Gastroesophageal sphincter (tissue), 4 donors: ENCODE measurements at regions not wholly inside any gene's neighbourhood (a gene's known extent, or its start where the extent isn't known, plus 50 kb on each side); places are given as distances from the start of the nearest gene placed in this dataset.
"Not testable (repeated sequence)": the region's sequence is repeated elsewhere in the genome, so short reads cannot be mapped to it uniquely, and the experiment has no call there.

ENCODE experiments used
- ATAC-seq: fragments of 150-250 bp; one replicate; pipeline ENCODE4 v1.9.1; 2016; ENCODE audit warnings: mild to moderate bottlenecking, moderate library complexity
- H3K27ac ChIP-seq, 4 donors: fragments of 200-600 bp; sonication (generic) in 3 of 4; 1 replicate in 3 of 4; 2 replicates in 1 of 4; pipeline ENCODE4 v1.5.1; 2016 to 2019
- H3K27me3 ChIP-seq: fragments of 200-600 bp; sonication (generic); one replicate; pipeline ENCODE4 v1.5.1; 2019
- H3K36me3 ChIP-seq, 2 donors: fragments of 200-600 bp; sonication (generic); one replicate each; pipeline ENCODE4 v1.5.1; 2019; ENCODE audit warnings: control low read depth in 1 of 2
- H3K4me1 ChIP-seq, 3 donors: fragments of 200-600 bp; sonication (generic); 1 replicate in 2 of 3; 2 replicates in 1 of 3; pipeline ENCODE4 v1.5.1; 2016 to 2019; ENCODE audit warnings: control low read depth in 2 of 3
- H3K4me3 ChIP-seq, 2 donors: fragments of 200-600 bp; sonication (generic); one replicate each; pipeline ENCODE4 v1.5.1; 2019; ENCODE audit warnings: mild to moderate bottlenecking in 1 of 2, moderate library complexity in 1 of 2
- H3K9me3 ChIP-seq, 3 donors: fragments of 200-600 bp; sonication (generic); one replicate each; pipeline ENCODE4 v1.5.1; 2017 to 2019; ENCODE audit warnings: control low read depth in 2 of 3
- EP300 ChIP-seq: sonication (generic); formaldehyde crosslinking; IDR thresholded peaks from one replicate; pipeline ENCODE4 v1.6.1; 2017; ENCODE audit warnings: antibody characterized with exemption, mild to moderate bottlenecking
- POLR2A ChIP-seq, 2 donors: fragments of 450-650 bp; IDR thresholded peaks; one replicate each; pipeline ENCODE4 v1.6.1; 2017; ENCODE audit warnings: antibody characterized with exemption in 2 of 2, mild to moderate bottlenecking in 2 of 2, moderate library complexity in 1 of 2
- POLR2AphosphoS5 ChIP-seq: sonication (generic); formaldehyde crosslinking; IDR thresholded peaks from one replicate; pipeline ENCODE4 v1.6.1; 2017; ENCODE audit warnings: antibody characterized with exemption
- WGBS, 2 donors: methylation state at CpG; one replicate each; pipeline ENCODE4 v1.1.5; 2018; ENCODE audit warnings: low coverage in 1 of 2; 5-methylcytosine and 5-hydroxymethylcytosine counted together
- TF ChIP-seq, protein P1 (sequence below), 4 experiments: fragments of 200-600 bp in 2 of 4; fragments of 450-650 bp in 2 of 4; sonication (generic) in 1 of 4; IDR thresholded peaks; one replicate each; pipeline ENCODE4 v1.5.1; 2017 to 2019; ENCODE audit warnings: antibody characterized with exemption in 4 of 4, mild to moderate bottlenecking in 2 of 4, moderate library complexity in 2 of 4

DNA sequence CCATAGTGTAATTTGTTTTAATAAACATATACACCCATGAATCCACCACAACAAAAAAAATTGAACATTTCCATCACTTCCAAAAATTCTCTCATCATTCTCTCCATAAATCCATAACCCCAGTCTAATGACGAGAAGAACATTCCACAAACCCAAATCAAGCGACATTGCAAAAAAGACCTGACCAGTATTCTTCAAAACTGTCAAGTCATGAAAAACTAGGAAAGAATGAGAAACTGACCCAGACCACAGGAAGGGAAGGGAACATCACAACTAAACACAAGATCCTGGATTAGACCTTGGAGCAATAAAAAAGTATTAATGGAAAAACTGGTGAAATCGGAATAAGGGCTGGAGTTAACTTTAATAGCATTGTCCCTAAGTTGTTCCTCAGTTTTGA lies 141.3 kb upstream of the SLC35G4 start:
- no peak overlapping the region for H3K27ac ChIP-seq
- no peaks in the 10 kb centered on the region for H3K9me3 ChIP-seq
- TF ChIP-seq POLR2A (IDR thresholded peaks at IDR 0.05) (no peak), EP300 (no peak)
- TF ChIP-seq, protein P1, sequence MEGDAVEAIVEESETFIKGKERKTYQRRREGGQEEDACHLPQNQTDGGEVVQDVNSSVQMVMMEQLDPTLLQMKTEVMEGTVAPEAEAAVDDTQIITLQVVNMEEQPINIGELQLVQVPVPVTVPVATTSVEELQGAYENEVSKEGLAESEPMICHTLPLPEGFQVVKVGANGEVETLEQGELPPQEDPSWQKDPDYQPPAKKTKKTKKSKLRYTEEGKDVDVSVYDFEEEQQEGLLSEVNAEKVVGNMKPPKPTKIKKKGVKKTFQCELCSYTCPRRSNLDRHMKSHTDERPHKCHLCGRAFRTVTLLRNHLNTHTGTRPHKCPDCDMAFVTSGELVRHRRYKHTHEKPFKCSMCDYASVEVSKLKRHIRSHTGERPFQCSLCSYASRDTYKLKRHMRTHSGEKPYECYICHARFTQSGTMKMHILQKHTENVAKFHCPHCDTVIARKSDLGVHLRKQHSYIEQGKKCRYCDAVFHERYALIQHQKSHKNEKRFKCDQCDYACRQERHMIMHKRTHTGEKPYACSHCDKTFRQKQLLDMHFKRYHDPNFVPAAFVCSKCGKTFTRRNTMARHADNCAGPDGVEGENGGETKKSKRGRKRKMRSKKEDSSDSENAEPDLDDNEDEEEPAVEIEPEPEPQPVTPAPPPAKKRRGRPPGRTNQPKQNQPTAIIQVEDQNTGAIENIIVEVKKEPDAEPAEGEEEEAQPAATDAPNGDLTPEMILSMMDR (IDR thresholded peaks at IDR 0.05) = no peak
- no peak for ATAC-seq
- no peaks in the 10 kb centered on the region for H3K36me3 ChIP-seq
- no peak overlapping the region for H3K4me3 ChIP-seq
- H3K27me3 ChIP-seq = no peaks in the 10 kb centered on the region
- no peaks in the 10 kb centered on the region for H3K4me1 ChIP-seq
- WGBS, 2 donors = 84 to 90% methylated on average over 3 of the region's 3 CpGs

DNA sequence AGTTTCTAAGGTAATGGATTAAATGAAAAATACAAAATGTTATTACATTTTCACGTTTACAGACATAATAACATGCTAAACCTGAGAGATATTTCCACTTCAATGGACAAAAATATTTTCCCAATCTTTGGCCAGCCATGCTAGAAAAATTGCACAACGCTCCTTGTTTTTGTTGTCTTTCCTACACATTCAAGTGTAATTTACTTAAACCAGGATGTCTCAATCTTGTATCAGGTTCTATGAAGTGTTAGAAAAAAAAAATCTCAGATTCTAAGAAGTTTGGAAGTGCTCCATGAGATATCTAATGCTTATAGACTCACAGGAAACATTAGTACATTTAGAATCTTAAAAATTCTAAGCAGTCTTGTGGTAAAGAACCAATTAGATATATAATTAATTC lies 141.8 kb upstream of the SLC35G4 start:
- H3K4me1 ChIP-seq = no peaks in the 10 kb centered on the region
- no peak for TF ChIP-seq POLR2A (IDR thresholded peaks at IDR 0.05)
- TF ChIP-seq POLR2AphosphoS5 = no peak
- TF ChIP-seq, protein P1 (IDR thresholded peaks at IDR 0.05) = no peak
- TF ChIP-seq EP300 = no peak
- no peak overlapping the region for H3K4me3 ChIP-seq
- H3K9me3 ChIP-seq = no peaks in the 10 kb centered on the region
- WGBS, 2 donors = 64 to 100% methylated on average over 1 to 2 of the region's 2 CpGs
- no peaks in the 10 kb centered on the region for H3K27me3 ChIP-seq
- no peak for ATAC-seq
- no peaks in the 10 kb centered on the region for H3K36me3 ChIP-seq
- H3K27ac ChIP-seq = no peak overlapping the region

DNA sequence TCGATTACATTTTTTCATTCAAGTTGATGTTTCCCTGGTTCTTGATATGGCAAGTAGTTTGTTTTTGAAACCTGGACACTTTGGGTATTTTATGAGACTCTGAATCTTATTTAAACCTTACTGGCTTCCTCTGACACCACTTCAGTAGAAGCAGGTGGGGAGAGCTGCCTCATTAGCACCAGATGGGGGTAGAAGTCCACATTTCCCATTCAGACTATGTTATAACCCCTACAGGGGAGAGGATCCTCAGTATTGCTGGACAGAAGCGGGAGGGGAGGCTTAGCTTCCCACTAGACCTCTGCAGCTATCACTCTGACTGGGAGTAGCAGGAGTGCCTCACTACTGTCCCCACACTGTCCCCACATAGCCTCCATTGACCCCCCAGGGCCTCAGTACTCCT lies 145.3 kb upstream of the SLC35G4 start:
- Histone ChIP-seq H3K4me3 (no peak overlapping the region), H3K4me1 (no peaks in the 10 kb centered on the region), H3K27me3 (no peaks in the 10 kb centered on the region), H3K9me3 (no peaks in the 10 kb centered on the region), H3K36me3 (no peaks in the 10 kb centered on the region), H3K27ac (no peak overlapping the region)
- 95 to 100% methylated on average over 1 to 2 of the region's 2 CpGs for WGBS, 2 donors
- no peak for ATAC-seq
- TF ChIP-seq, protein P1 (IDR thresholded peaks at IDR 0.05) = no peak
- TF ChIP-seq POLR2AphosphoS5 (no peak), EP300 (no peak), POLR2A (IDR thresholded peaks at IDR 0.05) (no peak)

DNA sequence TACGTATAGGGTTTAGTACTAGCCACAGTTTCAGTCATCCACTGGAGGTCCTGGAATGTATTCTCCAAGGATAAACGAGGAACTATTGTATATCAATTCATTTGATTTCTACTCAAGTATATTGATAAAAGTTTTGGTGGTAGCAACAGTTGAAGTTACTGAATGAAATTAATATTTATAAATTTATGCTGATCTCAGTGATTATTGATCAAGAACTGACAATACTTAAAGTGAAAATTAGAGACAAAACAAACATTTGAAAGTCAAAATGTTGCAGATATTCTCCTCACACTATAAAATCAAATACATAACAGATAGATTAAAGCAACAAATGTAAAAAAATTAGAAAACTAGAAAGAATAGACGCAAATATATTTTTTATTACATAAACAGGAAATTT lies 150.9 kb upstream of the SLC35G4 start:
- Histone ChIP-seq H3K4me1 (no peaks in the 10 kb centered on the region), H3K36me3 (no peaks in the 10 kb centered on the region), H3K27ac (no peak overlapping the region), H3K27me3 (no peaks in the 10 kb centered on the region), H3K4me3 (no peak overlapping the region), H3K9me3 (no peaks in the 10 kb centered on the region)
- 22 to 85% methylated on average over 2 to 3 of the region's 3 CpGs for WGBS, 2 donors
- no peak for ATAC-seq
- TF ChIP-seq, protein P1 (IDR thresholded peaks at IDR 0.05) = no peak
- TF ChIP-seq POLR2A (IDR thresholded peaks at IDR 0.05) (no peak), POLR2AphosphoS5 (no peak)

DNA sequence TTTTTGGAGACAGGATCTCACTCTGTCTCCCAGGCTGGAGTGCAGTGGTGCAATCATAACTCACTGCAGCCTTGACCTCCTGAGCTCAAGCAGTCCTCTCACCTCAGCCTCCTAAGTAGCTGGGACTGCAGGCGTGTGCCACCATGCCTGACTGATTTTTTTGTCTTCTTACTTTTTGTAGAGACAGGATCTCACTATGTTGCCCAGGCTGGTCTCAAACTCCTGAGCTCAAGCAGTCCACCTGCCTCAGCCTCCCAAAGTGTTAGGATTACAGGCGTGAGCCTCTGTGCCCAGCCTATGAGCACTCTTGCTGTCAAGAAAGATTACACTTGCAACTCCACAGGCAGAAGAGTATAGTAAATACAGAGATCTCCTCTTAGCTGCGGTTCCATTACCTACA lies 151.5 kb upstream of the SLC35G4 start:
- H3K9me3 ChIP-seq, ATAC-seq: not testable (repeated sequence)
- WGBS, 2 donors = 88 to 97% methylated on average over 1 to 3 of the region's 3 CpGs

DNA sequence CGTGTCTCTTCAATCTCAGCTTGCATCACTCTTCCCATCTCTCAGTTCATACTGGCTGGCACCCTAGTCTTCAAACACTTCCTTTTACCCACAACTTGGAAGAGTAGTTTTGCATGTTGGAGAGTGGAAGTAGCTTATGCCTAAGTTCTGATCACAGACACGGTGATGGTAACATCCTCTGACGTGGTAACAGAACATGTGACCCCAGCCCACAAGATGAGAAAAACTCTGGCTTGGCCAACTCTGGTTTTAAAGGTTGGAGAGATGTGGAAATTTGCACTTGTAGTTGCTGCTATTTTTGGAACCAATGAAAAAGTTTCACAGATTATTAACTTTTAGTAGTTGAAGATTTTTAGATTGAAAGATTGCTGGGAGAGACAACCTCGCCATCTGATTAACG lies 155.4 kb upstream of the SLC35G4 start:
- Histone ChIP-seq H3K4me1 (no peaks in the 10 kb centered on the region), H3K36me3 (no peaks in the 10 kb centered on the region), H3K9me3 (peaks cover 0 to 2% (median 0%) of the 10 kb centered on the region in 3 donors), H3K4me3 (no peak overlapping the region), H3K27ac (no peak overlapping the region), H3K27me3 (no peaks in the 10 kb centered on the region)
- 83 to 86% methylated on average over 5 of the region's 5 CpGs for WGBS, 2 donors
- TF ChIP-seq, protein P1 (IDR thresholded peaks at IDR 0.05) = no peak
- TF ChIP-seq EP300 (no peak), POLR2A (IDR thresholded peaks at IDR 0.05) (no peak), POLR2AphosphoS5 (no peak)
- no peak for ATAC-seq

More for the DNA sequence above, 151.5 kb upstream of the SLC35G4 start:
- not testable (repeated sequence) for H3K27ac ChIP-seq, H3K27me3 ChIP-seq, H3K36me3 ChIP-seq, H3K4me1 ChIP-seq, H3K4me3 ChIP-seq

DNA sequence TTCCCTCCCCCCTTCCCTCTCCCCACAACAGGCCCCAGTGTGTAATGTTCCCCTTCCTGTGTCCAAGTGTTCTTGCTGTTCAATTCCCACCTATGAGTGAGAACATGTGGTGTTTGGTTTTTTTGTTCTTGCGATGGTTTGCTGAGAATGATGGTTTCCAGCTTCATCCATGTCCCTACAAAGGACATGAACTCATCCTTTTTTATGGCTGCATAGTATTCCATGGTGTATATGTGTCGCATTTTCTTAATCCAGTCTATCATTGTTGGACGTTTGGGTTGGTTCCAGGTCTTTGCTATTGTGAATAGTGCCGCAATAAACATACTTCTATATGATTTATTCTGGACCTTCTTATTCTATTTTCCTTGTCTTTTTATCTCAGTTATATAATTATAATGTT lies 165.2 kb upstream of the SLC35G4 start:
- ATAC-seq, H3K9me3 ChIP-seq, H3K27me3 ChIP-seq, H3K27ac ChIP-seq, H3K4me1 ChIP-seq, H3K36me3 ChIP-seq, H3K4me3 ChIP-seq: not testable (repeated sequence)
- 87 to 93% methylated on average over 2 to 4 of the region's 4 CpGs for WGBS, 2 donors
